IPS DF 4.7 (cell line): ENCODE measurements at regions not wholly inside any gene's neighbourhood (a gene's known extent, or its start where the extent isn't known, plus 50 kb on each side); places are given as distances from the start of the nearest gene placed in this dataset.
"Not testable (repeated sequence)": the region's sequence is repeated elsewhere in the genome, so short reads cannot be mapped to it uniquely, and the experiment has no call there.

ENCODE experiments used
- DNase-seq: peaks from one replicate; pipeline ENCODE4 v3.0.0-alpha.2; 2013; ENCODE audit warnings: low spot score; ENCODE audit errors: extremely low read depth

GRCh38 chr1:81738875-81739274, 61.9 kb upstream of the ADGRL2 start:
- no peak for DNase-seq

DNA sequence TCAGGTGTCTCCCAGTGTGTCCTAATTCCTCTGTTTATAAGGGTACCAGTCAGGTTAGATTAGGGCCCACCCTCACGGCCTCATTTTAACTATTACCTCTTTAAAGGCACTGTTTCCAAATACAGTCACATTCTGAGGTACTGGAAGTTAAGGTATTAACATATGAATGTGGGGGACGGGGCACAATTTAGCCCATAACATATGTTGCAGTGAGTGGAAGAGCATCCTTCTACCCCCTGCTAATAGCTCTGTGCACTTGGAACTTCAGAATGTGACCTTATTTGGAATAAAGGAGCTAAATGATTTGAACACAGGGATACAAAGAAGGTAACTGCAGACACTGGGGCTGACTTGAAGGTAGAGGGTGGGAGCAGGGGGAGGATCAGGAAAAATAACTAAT, 67.3 kb upstream of the ADGRL2 start:
- DNase-seq: peak; percentile 14

GRCh38 chr1:81731989-81732388, 68.7 kb upstream of the ADGRL2 start:
- no peak for DNase-seq

- DNase-seq: no peak
These were observed 69.9 kb upstream of the ADGRL2 start for GRCh38 chr1:81730881-81731280.

GRCh38 chr1:81730299-81730698, 70.4 kb upstream of the ADGRL2 start:
- DNase-seq: not testable (repeated sequence)

- DNase-seq: no peak
These were observed 70.9 kb upstream of the ADGRL2 start for GRCh38 chr1:81729818-81730217.

DNA sequence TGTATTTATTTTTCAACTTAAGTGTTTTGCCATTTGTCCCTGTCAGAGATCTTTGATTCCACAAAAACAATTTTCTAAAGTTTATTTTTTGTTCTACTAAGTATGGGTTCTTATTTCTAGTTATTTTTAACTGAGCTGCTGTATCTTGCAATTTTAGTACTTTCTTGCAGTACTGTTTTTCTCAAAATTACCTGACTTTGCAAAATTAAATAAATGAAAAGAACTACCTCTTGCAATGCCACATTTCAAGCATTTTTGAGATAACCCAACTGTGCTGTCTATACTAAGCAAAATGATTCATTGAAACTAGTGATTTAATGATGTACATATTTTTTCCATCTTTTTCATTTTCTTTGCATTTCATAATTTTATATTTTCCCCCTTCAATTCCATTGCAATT, 71.5 kb upstream of the ADGRL2 start:
- no peak for DNase-seq

- no peak for DNase-seq
These were observed 74.9 kb upstream of the ADGRL2 start for GRCh38 chr1:81725823-81726222.

- not testable (repeated sequence) for DNase-seq
These were observed 78.0 kb upstream of the ADGRL2 start for GRCh38 chr1:81722631-81723328.

DNA sequence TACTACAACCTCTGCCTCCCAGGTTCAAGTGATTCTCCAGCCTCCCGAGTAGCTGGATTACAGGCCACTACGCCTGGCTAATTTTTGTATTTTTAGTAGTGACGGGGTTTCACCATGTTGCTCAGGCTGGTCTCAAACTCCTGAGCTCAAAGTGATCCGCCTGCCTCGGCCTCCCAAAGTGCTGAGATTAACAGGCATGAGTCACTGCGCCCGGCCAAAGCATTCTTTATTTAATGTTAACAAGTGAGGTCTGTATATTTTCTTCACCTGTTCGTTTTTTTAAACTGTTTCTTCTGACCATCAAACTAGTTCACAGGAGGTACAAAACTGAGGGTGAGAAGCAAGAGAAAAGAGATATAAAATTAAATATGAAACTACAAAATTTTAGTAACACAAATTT, 80.5 kb upstream of the ADGRL2 start:
- DNase-seq: not testable (repeated sequence)

GRCh38 chr1:81717230-81717629, 83.5 kb upstream of the ADGRL2 start:
- no peak for DNase-seq

DNA sequence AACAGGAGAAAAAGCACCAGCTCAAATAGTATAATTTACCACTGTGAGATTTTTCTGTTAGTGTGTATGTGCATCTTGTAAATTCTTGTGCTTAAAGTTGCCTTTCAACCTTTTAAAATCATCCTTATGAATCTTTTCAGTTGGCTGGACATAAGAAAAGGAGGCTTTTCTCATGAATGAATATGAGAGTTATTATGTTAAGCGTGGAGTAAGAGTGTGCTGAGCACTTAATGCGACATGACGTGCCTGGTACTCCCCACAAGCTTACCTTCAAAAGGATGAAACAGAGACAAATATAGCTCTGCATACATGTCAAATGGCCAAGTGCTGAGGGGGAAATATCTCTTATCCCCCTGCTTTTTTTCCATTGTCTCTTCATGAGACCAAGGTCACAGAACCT, 85.3 kb upstream of the ADGRL2 start:
- no peak for DNase-seq

DNA sequence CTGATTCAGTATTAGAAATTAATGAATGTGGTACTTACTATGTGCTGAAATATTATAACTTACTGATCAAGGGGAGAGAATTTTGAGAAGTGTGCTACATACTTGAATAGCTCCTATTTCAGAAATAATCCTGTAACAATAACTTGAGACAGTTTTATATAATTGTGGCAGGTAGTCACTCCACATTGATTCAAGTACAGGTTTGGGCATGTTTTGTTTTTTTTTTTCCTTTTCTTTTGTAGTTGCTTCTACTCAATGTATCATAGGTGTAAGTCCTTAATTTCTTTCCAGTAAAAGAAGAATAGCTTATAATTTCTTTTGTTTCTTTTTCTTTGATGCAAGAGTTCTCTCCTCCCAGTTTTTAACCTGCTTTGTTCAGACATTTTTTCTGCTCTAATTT, 86.1 kb upstream of the ADGRL2 start:
- DNase-seq: no peak

DNA sequence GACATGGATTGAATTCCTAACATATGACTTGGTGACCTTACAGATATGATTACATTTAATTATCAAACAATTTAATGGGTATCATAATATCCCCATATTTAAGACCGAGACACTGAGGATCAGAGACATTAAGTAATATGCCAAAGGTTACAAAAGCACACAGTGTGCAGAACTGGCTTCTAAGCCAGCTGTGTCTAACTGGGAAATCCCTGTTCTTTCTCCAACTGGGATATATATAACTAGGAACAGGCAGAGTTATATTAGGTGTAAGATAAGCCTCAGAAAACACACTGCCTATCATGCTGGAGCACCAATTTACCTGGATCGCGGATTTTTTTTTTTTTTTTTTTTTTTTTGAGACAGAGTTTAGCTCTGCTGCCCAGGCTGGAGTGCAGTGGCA, 88.3 kb upstream of the ADGRL2 start:
- no peak for DNase-seq

DNA sequence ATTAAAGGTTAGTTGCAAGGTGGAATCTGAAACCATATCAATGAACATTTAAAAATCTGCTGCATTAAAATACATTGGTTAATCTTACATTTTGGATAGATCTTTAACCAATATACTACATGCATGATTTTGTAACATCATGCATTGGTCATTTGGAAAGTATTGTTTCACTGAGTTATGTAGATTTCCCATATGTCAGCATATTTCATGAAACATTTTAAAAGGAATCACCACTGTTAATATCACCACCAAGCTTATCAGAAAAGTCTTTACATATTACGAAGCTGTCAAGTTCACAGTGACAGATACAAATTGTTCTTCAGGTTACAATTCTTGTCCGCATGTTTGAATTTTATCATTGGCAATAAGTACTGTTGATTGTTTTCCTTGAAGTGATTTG, 89.9 kb upstream of the ADGRL2 start:
- no peak for DNase-seq

- no peak for DNase-seq
These were observed 92.5 kb upstream of the ADGRL2 start for GRCh38 chr1:81708250-81708649.

- no peak for DNase-seq
These were observed 93.9 kb upstream of the ADGRL2 start for GRCh38 chr1:81706650-81707435.

GRCh38 chr1:81703756-81704463, 96.8 kb upstream of the ADGRL2 start:
- no peak for DNase-seq

DNA sequence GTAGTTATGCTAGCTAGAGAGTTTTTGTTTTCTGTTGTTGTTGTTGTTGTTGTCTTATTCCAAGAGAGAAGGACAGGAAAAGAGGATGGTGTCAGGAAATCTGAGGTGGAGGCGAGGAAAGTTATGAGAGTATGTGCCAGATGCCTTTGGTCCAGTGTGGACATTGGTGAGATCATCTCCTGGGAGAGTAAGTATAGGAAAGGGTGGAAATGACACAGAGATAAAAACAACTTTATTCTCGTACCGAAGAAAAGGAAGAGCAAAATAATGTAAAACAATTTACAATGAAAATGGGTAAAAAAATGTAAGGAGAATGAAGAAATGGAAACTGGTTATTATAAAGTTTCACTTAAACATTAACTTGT, 97.4 kb upstream of the ADGRL2 start:
- no peak for DNase-seq

DNA sequence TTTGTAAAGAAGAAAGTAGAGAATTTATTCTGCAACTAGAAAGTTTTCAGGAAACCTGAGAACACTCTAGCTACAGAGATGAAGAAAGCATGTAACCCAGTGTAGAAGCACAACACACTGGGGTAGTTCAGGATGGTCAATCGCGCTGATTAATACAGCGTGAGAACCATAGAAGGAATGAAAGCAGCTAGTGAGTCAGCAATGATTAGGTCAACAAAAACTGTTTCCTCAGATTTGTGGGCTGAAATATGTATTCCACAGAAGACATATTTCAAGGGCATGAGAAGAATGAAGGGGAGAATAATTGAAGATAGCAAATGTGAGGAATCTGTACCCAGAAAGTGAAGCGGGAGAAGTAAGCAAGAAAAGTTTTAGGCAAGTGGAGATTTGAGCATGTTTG, 97.8 kb upstream of the ADGRL2 start:
- DNase-seq: no peak

- DNase-seq: no peak
These were observed 98.5 kb upstream of the ADGRL2 start for GRCh38 chr1:81702079-81702715.
